HPDE6-E6E7 (cell line): ENCODE measurements at regions not wholly inside any gene's neighbourhood (a gene's known extent, or its start where the extent isn't known, plus 50 kb on each side); places are given as distances from the start of the nearest gene placed in this dataset.
"Not testable (repeated sequence)": the region's sequence is repeated elsewhere in the genome, so short reads cannot be mapped to it uniquely, and the experiment has no call there.

Experiments
- DNase-seq: peaks from one replicate; pipeline ENCODE4 v3.0.0; 2011; ENCODE audit warnings: missing footprints; ENCODE audit errors: extremely low spot score

- no peak for DNase-seq
Observed at GRCh38 chr3:69647511-69648110, 91.7 kb upstream of the MITF start.

GRCh38 chr3:69647081-69647480 is 92.2 kb upstream of the MITF start:
- DNase-seq = no peak

- DNase-seq = no peak
Observed at GRCh38 chr3:69646287-69647067, 92.8 kb upstream of the MITF start.

- DNase-seq = no peak
Observed at GRCh38 chr3:69642606-69643005, 96.7 kb upstream of the MITF start.

DNA sequence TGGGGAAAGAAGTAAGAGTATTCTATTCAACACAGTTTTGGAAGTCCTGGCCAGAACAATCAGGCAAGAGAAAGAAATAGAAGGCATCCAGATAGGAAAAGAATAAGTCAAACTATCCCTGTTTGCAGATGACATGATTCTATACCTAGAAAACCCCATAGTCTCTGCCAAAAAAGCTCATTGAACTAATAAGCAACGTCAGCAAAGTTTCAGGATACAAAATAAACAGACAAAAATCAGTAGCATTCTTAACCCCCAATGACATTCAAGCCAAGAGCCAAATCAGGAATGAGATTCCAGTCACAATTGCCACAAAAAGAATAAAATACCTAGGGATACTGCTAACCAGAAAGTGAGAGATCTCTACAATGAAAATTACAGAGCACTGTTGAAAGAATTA is 99.4 kb upstream of the MITF start:
- DNase-seq = no peak

GRCh38 chr3:69628951-69629350 is 110.3 kb upstream of the MITF start:
- DNase-seq = no peak

DNA sequence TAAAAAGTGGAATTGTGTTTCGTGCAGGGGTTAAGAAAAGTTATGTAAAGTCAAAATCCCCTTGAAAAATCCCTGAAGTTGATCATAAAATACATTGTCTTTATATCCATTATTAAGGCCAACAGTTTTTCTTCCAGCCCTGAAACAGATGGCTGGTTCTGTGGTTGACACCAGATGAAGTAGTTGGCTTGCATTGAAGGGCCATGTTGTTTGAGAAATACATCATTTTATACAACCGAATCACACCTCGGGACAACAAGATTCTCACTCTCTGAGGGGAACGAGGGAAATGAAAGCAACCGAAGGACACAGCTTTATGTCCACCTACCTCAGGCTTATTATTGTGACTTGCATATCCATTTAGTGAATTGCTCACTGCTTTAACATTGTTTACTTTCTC is 126.0 kb upstream of the MITF start:
- no peak for DNase-seq

- no peak for DNase-seq
Observed at GRCh38 chr3:69612791-69613190, 126.5 kb upstream of the MITF start.

DNA sequence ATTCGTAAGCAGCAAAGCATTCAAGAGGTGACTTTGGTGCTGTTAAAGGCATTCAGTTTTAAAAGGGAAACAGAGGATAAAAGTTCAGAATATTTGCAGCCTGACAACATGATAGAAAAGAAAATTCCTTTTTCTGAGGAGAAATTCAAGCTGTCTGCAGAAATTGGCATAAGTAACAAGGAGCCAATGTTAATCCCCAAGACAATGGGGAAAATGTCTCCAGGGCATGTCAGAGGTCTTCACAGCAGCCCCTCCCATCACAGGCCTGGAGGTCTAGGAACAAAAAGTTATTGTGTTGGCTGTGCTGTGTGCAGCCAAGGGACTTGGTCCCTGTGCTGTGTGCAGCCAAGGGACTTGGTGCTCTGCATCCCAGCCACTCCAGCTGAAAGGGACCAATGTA is 129.7 kb upstream of the MITF start:
- not testable (repeated sequence) for DNase-seq

GRCh38 chr3:69607466-69608305 is 131.6 kb upstream of the MITF start:
- DNase-seq = no peak

GRCh38 chr3:69605867-69606266 is 133.4 kb upstream of the MITF start:
- no peak for DNase-seq

GRCh38 chr3:69604735-69605450 is 134.4 kb upstream of the MITF start:
- DNase-seq = no peak

DNA sequence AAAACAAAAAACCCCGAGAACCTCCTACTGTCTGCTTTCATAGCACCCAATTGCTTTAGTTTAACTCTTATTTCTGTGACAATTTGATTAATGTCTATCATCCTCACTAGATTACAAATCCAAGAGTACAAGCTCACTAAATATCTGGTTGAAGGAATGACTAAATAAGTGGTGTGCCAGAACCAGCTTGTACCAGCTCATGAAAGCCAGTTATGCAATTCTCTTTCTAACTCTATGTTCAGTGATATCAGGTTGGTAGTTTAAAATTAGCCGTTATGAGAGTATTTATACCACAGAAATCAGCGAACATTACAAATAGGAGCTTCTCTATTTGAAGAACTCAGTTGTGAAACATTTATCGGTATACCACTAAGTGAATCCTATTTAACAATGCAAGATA is 137.2 kb upstream of the MITF start:
- no peak for DNase-seq

DNA sequence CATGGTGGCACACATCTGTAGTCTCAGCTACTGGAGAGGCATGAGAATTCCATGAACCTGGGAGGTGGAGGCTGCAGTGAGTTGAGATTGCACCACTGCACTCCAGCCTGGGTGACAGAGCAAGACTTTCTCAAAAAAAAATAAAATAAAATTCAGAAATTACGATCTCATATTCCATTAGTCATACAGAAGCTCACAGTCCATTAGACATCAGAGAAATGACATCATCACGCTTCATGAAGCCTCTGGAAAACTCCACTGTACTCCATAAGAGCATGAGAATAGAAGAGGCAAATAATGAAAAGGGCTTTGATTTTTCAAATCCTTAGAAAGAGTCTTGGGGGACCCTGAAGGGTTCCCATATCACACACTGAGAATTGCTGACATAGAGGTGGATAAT is 145.0 kb upstream of the MITF start:
- no peak for DNase-seq

GRCh38 chr3:69591164-69591736 is 148.0 kb upstream of the MITF start:
- DNase-seq = no peak

DNA sequence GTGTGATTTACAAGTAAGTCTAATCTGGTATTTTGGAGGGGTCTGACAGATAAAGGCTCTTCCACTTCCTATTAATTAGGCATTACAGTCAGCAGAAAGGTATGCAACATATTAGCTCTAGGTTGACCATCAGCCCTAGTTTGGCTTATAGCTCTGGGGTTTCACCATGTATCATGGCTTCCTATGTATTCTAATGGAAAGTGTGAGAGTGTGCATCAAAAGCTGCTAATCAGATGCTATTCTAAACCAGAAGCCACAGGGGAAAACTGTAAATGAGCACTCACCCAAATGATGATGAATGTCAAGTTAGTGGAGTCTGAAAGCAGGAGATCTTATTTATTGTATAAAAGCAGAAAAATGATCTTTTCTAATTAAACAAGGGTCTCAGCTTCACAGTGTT is 149.2 kb upstream of the MITF start:
- DNase-seq = no peak

DNA sequence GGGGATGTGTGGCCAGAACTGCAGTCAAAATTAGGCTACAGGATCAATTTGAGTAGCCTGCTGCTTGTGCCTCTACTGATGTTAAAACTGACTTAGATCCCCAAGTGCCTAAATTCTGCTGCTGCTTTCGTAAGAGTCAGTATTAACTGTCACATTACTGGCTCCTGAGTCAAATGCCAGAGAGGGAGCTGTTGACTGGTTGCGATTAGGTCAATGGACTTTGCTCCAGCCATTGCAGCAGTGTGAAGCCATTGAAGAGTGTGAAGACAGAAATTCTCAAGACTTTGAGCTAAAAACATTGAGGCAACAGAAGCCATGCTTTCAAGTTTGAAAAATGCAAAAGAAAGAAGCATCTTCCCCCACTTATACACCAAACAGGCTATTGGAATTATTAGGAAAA is 151.1 kb upstream of the MITF start:
- DNase-seq = no peak

DNA sequence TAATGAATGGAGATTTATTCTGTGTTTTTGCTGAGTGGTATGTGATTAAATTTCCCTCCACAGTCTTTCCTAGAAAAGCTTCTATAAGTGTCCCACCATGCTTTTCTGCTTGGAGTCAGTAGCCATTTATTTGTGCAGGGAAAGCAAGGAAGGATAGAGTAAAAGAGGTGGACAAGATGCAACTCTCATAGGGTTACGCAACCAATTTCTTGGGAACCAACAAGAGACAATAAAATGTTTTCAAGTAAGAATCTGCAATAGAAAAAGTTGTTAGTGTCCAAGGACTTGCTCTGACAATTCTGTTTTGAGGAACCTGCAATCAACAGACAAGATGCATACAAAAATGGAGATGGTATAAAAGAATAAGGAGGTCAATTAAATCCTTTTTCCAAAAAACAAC is 153.8 kb upstream of the MITF start:
- no peak for DNase-seq

- no peak for DNase-seq
Observed at GRCh38 chr3:69582044-69582443, 157.2 kb upstream of the MITF start.

- no peak for DNase-seq
Observed at GRCh38 chr3:69579306-69580041, 159.8 kb upstream of the MITF start.

DNA sequence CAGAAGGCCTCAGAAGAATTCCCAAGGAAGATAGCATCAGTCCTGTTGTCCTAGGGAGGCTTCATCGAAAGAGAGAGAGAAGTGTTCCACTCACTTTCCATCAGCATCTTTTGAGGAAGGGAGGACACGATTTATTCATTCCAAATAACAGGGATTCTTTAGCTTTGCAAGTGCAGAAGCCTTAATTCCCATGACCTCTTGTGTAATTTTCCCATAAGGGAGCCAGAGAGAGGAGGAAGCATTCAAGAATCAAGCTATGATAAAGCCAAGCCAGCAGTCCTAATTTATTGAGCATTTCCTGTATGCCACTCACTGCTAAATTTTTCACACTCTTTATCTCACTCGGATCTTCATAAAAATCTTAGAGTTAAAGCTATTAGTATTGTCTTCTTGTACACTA is 169.7 kb upstream of the MITF start:
- no peak for DNase-seq
